K562 (cell line): ENCODE measurements at regions not wholly inside any gene's neighbourhood (a gene's known extent, or its start where the extent isn't known, plus 50 kb on each side); places are given as distances from the start of the nearest gene placed in this dataset.

ENCODE experiments used
- ATF1 ChIP-seq, 2 experiments: fragments of 450-650 bp in 1 of 2; IDR thresholded peaks; 2 replicates each; pipeline ENCODE4 v1.6.1; 2016; ENCODE audit warnings: missing compliant biosample characterization in 1 of 2, missing genetic modification characterization in 1 of 2
- CBFA2T3 ChIP-seq: fragments of 450-650 bp; IDR thresholded peaks from 2 replicates; pipeline ENCODE4 v1.6.1; 2017
- CHD2 ChIP-seq: IDR thresholded peaks from 2 replicates; pipeline ENCODE4 v1.6.1; 2011; ENCODE audit warnings: low read depth, low read length
- GATA2 ChIP-seq: sonication (generic); formaldehyde crosslinking; IDR thresholded peaks from 2 replicates; pipeline ENCODE4 v1.4.0; 2020; ENCODE audit warnings: mild to moderate bottlenecking, missing genetic modification reagents
- HDAC1 ChIP-seq, 2 experiments: fragments of 450-650 bp; IDR thresholded peaks; 2 replicates each; pipeline ENCODE4 v1.6.1; 2016 to 2017; ENCODE audit warnings: inconsistent platforms in 1 of 2, mild to moderate bottlenecking in 1 of 2, moderate library complexity in 1 of 2
- HDAC2 ChIP-seq: fragments of 450-650 bp; IDR thresholded peaks from 2 replicates; pipeline ENCODE4 v1.6.1; 2016; ENCODE audit warnings: mild to moderate bottlenecking
- JUND ChIP-seq, 2 experiments: IDR thresholded peaks; 2 replicates in 1 of 2; 3 replicates in 1 of 2; pipeline ENCODE4 v1.6.1; 2011; ENCODE audit warnings: borderline replicate concordance in 2 of 2, low read depth in 2 of 2, low read length in 2 of 2, improper control_type of control experiment in 1 of 2, missing biosample characterization in 1 of 2, missing genetic modification characterization in 1 of 2, missing genetic modification reagents in 1 of 2
- LCOR ChIP-seq: sonication (generic); formaldehyde crosslinking; IDR thresholded peaks from 2 replicates; pipeline ENCODE4 v1.8.0; 2022; ENCODE audit warnings: mild to moderate bottlenecking, missing genetic modification reagents
- MTA1 ChIP-seq: fragments of 450-650 bp; IDR thresholded peaks from 2 replicates; pipeline ENCODE4 v1.6.1; 2017; ENCODE audit warnings: borderline replicate concordance
- NCOA1 ChIP-seq: fragments of 450-650 bp; IDR thresholded peaks from 2 replicates; pipeline ENCODE4 v1.6.1; 2016; ENCODE audit warnings: low read depth
- NCOR1 ChIP-seq: fragments of 450-650 bp; IDR thresholded peaks from 2 replicates; pipeline ENCODE4 v1.6.1; 2016; ENCODE audit warnings: mild to moderate bottlenecking, moderate library complexity
- NR2C1 ChIP-seq, 2 experiments: fragments of 450-650 bp; IDR thresholded peaks; 2 replicates each; pipeline ENCODE4 v1.6.1; 2017; ENCODE audit warnings: mild to moderate bottlenecking in 2 of 2, antibody characterized with exemption in 1 of 2, inconsistent platforms in 1 of 2, missing compliant biosample characterization in 1 of 2, missing genetic modification characterization in 1 of 2
- NR4A1 ChIP-seq, 2 experiments: fragments of 250-450 bp in 1 of 2; fragments of 450-650 bp in 1 of 2; sonication (Bioruptor Pico) in 1 of 2; IDR thresholded peaks; 2 replicates each; pipeline versions ENCODE4 v1.4.0 to v1.6.1; 2016 to 2020; ENCODE audit warnings: mild to moderate bottlenecking in 2 of 2, missing compliant biosample characterization in 1 of 2, missing genetic modification characterization in 1 of 2, moderate library complexity in 1 of 2
- RB1 ChIP-seq: fragments of 450-650 bp; IDR thresholded peaks from 2 replicates; pipeline ENCODE4 v1.6.1; 2017; ENCODE audit warnings: low read depth, mild to moderate bottlenecking
- SMAD4 ChIP-seq: fragments of 250-450 bp; sonication (Bioruptor Pico); conservative IDR thresholded peaks from 2 replicates; pipeline ENCODE4 v1.8.0; 2021; ENCODE audit warnings: inconsistent platforms, mild to moderate bottlenecking, moderate library complexity
- STAT5B ChIP-seq: fragments of 250-450 bp; sonication (Bioruptor Pico); IDR thresholded peaks from 2 replicates; pipeline ENCODE4 v1.8.0; 2021; ENCODE audit warnings: mild to moderate bottlenecking, inconsistent platforms
- TCF3 ChIP-seq: sonication (generic); formaldehyde crosslinking; IDR thresholded peaks from 2 replicates; pipeline ENCODE4 v1.4.0; 2020; ENCODE audit warnings: mild to moderate bottlenecking, missing genetic modification reagents
- ZNF316 ChIP-seq: fragments of 450-650 bp; IDR thresholded peaks from 2 replicates; pipeline ENCODE4 v1.6.1; 2016
- ZNF780A ChIP-seq: fragments of 250-450 bp; sonication (Bioruptor Pico); IDR thresholded peaks from 2 replicates; pipeline ENCODE4 v1.5.0; 2021; ENCODE audit warnings: mild to moderate bottlenecking
- ZZZ3 ChIP-seq: fragments of 450-650 bp; IDR thresholded peaks from 2 replicates; pipeline ENCODE4 v1.6.1; 2016; ENCODE audit warnings: antibody characterized with exemption, mild to moderate bottlenecking, moderate library complexity
- TF ChIP-seq, protein P1 (sequence below): sonication (generic); formaldehyde crosslinking; IDR thresholded peaks from 2 replicates; pipeline ENCODE4 v1.8.0; 2022; ENCODE audit warnings: missing genetic modification reagents, mild to moderate bottlenecking, borderline replicate concordance
- TF ChIP-seq, protein P2 (sequence below), 2 experiments: fragments of 450-650 bp; conservative IDR thresholded peaks; 2 replicates each; pipeline ENCODE4 v1.6.1; 2017; ENCODE audit warnings: mild to moderate bottlenecking in 2 of 2, moderate library complexity in 2 of 2
- TF ChIP-seq, protein P3 (sequence below): fragments of 250-450 bp; sonication (Bioruptor Pico); IDR thresholded peaks from 2 replicates; pipeline ENCODE4 v1.4.0; 2020
- TF ChIP-seq, protein P4 (sequence below): fragments of 200-800 bp; sonication (Bioruptor generic); IDR thresholded peaks from 2 replicates; pipeline ENCODE4 v1.6.1; 2017; ENCODE audit warnings: missing genetic modification characterization, missing compliant biosample characterization

DNA sequence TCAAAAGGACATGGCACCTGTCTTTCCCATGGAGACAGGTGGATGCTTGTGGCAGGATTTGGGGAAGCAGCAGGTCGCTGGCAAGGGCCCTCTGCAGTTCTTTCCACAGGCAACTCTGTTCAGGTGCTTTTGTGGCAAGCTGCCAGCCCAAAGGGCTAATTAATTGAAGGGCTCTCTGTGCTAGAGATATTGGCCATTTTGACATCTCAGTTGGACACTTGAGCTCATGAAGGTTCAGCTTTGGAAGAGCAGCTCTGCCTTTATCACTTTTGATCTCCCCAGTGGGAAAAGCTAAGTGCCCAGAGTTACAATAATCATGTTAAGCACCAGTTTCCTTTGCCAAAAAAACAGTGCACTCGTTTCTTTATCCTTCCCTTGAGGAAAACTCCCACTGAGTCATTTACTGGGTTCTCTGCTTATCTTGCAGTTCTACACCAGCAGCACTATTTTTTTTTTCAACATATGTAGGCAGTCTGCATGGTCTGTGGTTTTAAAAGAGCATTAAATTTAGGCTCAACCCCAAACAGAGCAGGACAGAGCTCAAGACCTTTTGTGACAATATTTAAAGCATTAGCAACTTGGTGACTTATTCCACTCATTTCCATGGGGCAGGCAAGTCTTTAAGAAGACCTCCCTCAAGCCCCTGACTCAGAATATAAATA is 336.4 kb upstream of the RASGEF1B start (continued):
- TF ChIP-seq TCF3 (CRISPR knock-in tag) (peak; percentile 82), NCOR1 (peak; percentile 75), RB1 (0 out of 2 replicates have a peak, but pooled peaks have one; percentile 9), JUND (IDR thresholded peaks at IDR 0.05; ENCODE audit: borderline replicate concordance, low read depth, low read length) (peak; percentile 81), JUND (tag; IDR thresholded peaks at IDR 0.05; ENCODE audit: borderline replicate concordance, low read depth, low read length) (peak; percentile 76; the same call in 2 of the 3 replicates), NCOA1 (no peak), ZNF316 (peak; percentile 85), LCOR (0 out of 2 replicates have a peak, but pooled peaks have one; percentile 49), CBFA2T3 (peak; percentile 91), STAT5B (CRISPR knock-in tag) (no peak), ZZZ3 (no peak), HDAC2 (peak; percentile 59), GATA2 (CRISPR knock-in tag) (peak; percentile 47; the same call in 1 of the 2 replicates), ZNF780A (CRISPR knock-in tag) (no peak), CHD2 (no peak), SMAD4 (0 out of 2 replicates have a peak, but pooled peaks have one; percentile 21), ATF1 (CRISPR knock-in tag; IDR thresholded peaks at IDR 0.05) (no peak), ATF1 (tag; IDR thresholded peaks at IDR 0.05) (peak; percentile 19; the same call in 1 of the 2 replicates), MTA1 (0 out of 2 replicates have a peak, but pooled peaks have one; percentile 15), NR2C1 (IDR thresholded peaks at IDR 0.05) (no peak), NR2C1 (tag; IDR thresholded peaks at IDR 0.05) (no peak), NR4A1 (CRISPR knock-in tag; IDR thresholded peaks at IDR 0.05) (no peak), NR4A1 (tag; IDR thresholded peaks at IDR 0.05) (no peak), HDAC1 (IDR thresholded peaks at IDR 0.05) (peak in 1 of 2 experiments; percentile 67; a peak in 2 of 4 replicates)
- TF ChIP-seq, protein P1, sequence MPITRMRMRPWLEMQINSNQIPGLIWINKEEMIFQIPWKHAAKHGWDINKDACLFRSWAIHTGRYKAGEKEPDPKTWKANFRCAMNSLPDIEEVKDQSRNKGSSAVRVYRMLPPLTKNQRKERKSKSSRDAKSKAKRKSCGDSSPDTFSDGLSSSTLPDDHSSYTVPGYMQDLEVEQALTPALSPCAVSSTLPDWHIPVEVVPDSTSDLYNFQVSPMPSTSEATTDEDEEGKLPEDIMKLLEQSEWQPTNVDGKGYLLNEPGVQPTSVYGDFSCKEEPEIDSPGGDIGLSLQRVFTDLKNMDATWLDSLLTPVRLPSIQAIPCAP (CRISPR knock-in tag): no peak
- TF ChIP-seq, protein P2, sequence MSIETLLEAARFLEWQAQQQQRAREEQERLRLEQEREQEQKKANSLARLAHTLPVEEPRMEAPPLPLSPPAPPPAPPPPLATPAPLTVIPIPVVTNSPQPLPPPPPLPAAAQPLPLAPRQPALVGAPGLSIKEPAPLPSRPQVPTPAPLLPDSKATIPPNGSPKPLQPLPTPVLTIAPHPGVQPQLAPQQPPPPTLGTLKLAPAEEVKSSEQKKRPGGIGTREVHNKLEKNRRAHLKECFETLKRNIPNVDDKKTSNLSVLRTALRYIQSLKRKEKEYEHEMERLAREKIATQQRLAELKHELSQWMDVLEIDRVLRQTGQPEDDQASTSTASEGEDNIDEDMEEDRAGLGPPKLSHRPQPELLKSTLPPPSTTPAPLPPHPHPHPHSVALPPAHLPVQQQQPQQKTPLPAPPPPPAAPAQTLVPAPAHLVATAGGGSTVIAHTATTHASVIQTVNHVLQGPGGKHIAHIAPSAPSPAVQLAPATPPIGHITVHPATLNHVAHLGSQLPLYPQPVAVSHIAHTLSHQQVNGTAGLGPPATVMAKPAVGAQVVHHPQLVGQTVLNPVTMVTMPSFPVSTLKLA (conservative IDR thresholded peaks at IDR 0.05): peak in 1 of 2 experiments; percentile 40; a peak in 1 of 4 replicates
- TF ChIP-seq, protein P3, sequence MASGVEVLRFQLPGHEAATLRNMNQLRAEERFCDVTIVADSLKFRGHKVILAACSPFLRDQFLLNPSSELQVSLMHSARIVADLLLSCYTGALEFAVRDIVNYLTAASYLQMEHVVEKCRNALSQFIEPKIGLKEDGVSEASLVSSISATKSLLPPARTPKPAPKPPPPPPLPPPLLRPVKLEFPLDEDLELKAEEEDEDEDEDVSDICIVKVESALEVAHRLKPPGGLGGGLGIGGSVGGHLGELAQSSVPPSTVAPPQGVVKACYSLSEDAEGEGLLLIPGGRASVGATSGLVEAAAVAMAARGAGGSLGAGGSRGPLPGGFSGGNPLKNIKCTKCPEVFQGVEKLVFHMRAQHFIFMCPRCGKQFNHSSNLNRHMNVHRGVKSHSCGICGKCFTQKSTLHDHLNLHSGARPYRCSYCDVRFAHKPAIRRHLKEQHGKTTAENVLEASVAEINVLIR (CRISPR knock-in tag): no peak
- TF ChIP-seq, protein P4, sequence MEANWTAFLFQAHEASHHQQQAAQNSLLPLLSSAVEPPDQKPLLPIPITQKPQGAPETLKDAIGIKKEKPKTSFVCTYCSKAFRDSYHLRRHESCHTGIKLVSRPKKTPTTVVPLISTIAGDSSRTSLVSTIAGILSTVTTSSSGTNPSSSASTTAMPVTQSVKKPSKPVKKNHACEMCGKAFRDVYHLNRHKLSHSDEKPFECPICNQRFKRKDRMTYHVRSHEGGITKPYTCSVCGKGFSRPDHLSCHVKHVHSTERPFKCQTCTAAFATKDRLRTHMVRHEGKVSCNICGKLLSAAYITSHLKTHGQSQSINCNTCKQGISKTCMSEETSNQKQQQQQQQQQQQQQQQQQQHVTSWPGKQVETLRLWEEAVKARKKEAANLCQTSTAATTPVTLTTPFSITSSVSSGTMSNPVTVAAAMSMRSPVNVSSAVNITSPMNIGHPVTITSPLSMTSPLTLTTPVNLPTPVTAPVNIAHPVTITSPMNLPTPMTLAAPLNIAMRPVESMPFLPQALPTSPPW (CRISPR knock-in tag): no peak
